Glutamatergic neuron (in vitro differentiated cells): ENCODE measurements at regions not wholly inside any gene's neighbourhood (a gene's known extent, or its start where the extent isn't known, plus 50 kb on each side); places are given as distances from the start of the nearest gene placed in this dataset.
A peak's percentile ranks its signal among the peaks of the same experiment; 100 is the strongest.

Experiments
- DNase-seq: peaks from one replicate; pipeline ENCODE4 v3.0.0; 2022
- H3K27ac Mint-ChIP-seq: one replicate; pipeline ENCODE4 v1.8.0; 2020; ENCODE audit warnings: mild to moderate bottlenecking, mixed read lengths, inconsistent platforms; ENCODE audit not compliant: unreplicated experiment
- H3K27me3 Mint-ChIP-seq: one replicate; pipeline ENCODE4 v1.8.0; 2020; ENCODE audit warnings: mild to moderate bottlenecking, moderate library complexity, mixed read lengths, inconsistent platforms; ENCODE audit not compliant: unreplicated experiment
- H3K36me3 Mint-ChIP-seq: one replicate; pipeline ENCODE4 v1.8.0; 2020; ENCODE audit warnings: mild to moderate bottlenecking, mixed read lengths, inconsistent platforms; ENCODE audit not compliant: unreplicated experiment
- H3K4me1 Mint-ChIP-seq: one replicate; pipeline ENCODE4 v1.8.0; 2020; ENCODE audit warnings: mild to moderate bottlenecking, low read depth, mixed read lengths, inconsistent platforms; ENCODE audit not compliant: unreplicated experiment
- H3K4me3 Mint-ChIP-seq: one replicate; pipeline ENCODE4 v1.8.0; 2020; ENCODE audit warnings: mild to moderate bottlenecking, mixed read lengths, inconsistent platforms; ENCODE audit not compliant: unreplicated experiment
- H3K9me3 Mint-ChIP-seq: one replicate; pipeline ENCODE4 v1.8.0; 2020; ENCODE audit warnings: mild to moderate bottlenecking, moderate library complexity, mixed read lengths, inconsistent platforms; ENCODE audit not compliant: unreplicated experiment
- TF ChIP-seq, protein P1 (sequence below): fragments of 200-600 bp; sonication (generic); IDR thresholded peaks from one replicate; pipeline ENCODE4 v1.5.0; 2021; ENCODE audit not compliant: partially characterized antibody, unreplicated experiment

DNA sequence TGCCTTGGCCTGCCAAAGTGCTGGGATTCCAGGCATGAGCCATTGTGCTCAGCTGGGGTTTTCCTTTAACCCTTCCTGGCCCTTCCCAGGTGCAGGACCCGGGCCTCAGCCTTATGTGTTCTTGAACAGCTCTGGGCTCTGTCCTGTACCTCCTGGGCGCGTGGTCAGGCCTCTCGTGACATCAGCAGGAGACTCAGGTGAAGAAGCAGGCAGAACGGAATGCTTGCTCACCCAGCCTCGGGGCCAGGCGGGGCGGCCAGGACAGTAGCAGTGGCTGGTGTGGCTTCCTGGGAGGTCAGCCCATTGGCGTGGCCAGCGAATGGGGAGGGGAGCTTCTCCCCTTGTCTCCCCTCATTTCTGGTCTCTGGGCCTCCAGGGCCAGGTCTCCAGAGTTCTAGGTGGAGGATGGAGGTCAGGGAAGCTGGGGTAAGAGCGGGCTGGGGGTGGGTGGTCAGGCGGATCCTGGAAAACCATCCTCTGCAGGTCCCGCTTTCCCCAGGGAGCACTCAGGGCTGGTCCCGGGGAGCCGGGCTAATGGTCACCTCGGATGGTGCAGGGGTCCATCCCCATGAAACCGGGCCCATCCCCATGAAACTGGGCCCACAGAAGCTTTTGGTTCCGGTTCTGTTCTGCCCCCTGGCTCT is 281.5 kb downstream of the SEC14L1 start:
- peaks cover 19% of the 10 kb centered on the region for H3K9me3 Mint-ChIP-seq
- TF ChIP-seq, protein P1, sequence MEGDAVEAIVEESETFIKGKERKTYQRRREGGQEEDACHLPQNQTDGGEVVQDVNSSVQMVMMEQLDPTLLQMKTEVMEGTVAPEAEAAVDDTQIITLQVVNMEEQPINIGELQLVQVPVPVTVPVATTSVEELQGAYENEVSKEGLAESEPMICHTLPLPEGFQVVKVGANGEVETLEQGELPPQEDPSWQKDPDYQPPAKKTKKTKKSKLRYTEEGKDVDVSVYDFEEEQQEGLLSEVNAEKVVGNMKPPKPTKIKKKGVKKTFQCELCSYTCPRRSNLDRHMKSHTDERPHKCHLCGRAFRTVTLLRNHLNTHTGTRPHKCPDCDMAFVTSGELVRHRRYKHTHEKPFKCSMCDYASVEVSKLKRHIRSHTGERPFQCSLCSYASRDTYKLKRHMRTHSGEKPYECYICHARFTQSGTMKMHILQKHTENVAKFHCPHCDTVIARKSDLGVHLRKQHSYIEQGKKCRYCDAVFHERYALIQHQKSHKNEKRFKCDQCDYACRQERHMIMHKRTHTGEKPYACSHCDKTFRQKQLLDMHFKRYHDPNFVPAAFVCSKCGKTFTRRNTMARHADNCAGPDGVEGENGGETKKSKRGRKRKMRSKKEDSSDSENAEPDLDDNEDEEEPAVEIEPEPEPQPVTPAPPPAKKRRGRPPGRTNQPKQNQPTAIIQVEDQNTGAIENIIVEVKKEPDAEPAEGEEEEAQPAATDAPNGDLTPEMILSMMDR, result no peak
- DNase-seq, result no peak
- no peaks in the 10 kb centered on the region for H3K36me3 Mint-ChIP-seq
- H3K27me3 Mint-ChIP-seq, result peaks cover 11% of the 10 kb centered on the region
- H3K4me1 Mint-ChIP-seq, result peaks cover 40% of the 10 kb centered on the region
- no peak overlapping the region for H3K27ac Mint-ChIP-seq
- no peak overlapping the region for H3K4me3 Mint-ChIP-seq

DNA sequence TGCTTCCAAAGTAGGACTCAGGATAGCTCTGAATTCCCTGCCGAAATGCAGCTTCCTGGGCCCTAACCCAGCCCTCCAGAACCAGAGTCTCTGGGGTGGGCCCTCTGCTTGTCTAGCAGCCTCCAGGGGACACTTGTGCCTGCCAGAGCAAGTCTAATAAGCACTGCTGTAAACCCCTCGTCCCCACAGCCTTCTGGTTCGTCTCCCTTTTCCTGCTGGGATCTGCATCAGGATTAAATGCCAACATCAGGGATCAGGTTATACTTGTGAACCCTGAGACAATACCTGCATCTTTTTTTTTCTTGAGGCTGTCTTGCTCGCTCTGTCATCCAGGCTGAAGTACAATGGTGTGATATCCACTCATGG is 282.0 kb downstream of the SEC14L1 start:
- Mint-ChIP-seq H3K27me3 (peaks cover 11% of the 10 kb centered on the region), H3K4me3 (no peak overlapping the region), H3K36me3 (no peaks in the 10 kb centered on the region), H3K9me3 (peaks cover 19% of the 10 kb centered on the region), H3K27ac (peak overlapping the region; percentile 29), H3K4me1 (peaks cover 40% of the 10 kb centered on the region)
- no peak for DNase-seq
- TF ChIP-seq, protein P1, result no peak

DNA sequence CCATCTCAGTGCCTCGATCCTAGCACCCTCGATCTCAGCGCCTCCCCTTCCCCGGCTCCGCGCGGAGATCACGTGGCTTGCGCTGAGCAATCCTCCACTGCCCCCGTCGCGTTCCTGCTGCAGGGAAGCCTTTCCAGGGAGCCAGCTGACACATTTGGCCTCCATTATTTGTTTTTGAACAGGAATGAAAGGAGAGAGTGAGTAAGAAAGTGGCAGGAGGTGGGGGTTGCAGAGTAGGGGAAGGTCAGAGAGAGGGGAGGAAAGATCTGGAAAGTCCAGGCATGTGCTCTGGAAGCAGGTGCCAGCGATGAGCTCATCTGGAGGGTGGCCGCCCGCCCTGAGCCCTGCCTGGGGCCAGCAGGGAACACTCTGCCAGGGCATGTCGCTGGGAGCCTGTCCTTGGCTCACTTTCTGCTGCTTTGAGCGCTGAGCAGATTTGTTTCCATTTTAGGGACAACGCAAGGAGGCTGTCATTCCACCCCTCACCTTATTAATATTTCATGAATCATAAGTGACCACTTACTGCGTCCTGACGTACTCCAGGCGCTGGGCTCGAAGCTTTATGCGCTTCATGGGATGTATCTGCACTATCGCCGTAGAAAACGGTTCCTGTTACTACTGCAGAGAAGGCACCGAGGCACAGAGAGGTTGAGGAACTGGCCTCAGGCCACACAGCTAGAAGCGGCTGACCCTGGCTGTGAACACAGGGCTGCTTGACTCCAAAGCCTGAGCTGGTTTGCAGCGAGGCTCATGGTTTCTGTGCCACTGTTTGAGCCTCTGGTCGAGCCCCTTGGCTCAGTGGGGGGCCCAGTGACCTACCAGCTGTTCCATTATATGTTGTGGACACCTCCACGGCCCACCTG is 283.1 kb downstream of the SEC14L1 start:
- Mint-ChIP-seq H3K9me3 (peaks cover 20% of the 10 kb centered on the region), H3K4me1 (peaks cover 43% of the 10 kb centered on the region), H3K4me3 (no peak overlapping the region), H3K27me3 (peaks cover 11% of the 10 kb centered on the region), H3K27ac (peak overlapping the region; percentile 56), H3K36me3 (no peaks in the 10 kb centered on the region)
- TF ChIP-seq, protein P1, result no peak
- no peak for DNase-seq

DNA sequence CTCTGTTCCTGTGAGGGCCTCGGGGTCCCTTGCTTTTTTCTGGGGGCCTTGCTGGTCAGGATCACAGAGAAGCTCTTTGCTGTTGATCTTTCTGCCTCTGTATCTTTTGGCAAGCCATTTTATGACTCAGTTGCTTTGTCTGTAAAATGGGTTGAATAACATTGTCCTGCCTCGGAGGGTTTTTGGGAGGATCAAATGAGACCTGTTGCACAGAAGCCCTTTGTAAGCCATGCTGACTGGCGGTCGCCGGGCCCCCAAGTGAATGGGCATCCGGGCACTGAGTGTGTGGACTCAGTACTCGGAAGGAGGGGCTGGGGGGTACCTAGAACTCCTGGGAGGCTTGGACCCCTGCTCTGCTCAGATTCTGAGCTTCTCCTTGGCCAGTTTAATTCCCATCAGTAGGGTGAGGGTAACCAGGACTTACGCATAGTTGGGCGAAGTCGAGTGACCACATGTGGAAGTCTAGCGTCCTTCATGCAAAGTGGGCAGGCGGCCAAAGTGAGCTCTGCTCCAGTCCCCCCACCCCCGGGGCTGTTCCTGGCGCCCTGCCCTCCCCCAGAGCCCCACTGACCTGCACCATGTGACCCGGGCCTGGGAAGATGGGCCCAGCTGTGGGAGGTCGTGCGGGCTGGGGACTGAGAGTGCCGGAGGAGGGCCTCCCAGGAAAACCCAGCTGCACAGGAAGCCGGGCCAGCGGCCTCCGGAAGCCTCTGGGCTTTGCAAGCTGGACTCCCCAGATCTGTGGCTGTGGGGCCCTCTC is 284.0 kb downstream of the SEC14L1 start:
- no peaks in the 10 kb centered on the region for H3K36me3 Mint-ChIP-seq
- peaks cover 15% of the 10 kb centered on the region for H3K27me3 Mint-ChIP-seq
- no peak overlapping the region for H3K27ac Mint-ChIP-seq
- peaks cover 20% of the 10 kb centered on the region for H3K9me3 Mint-ChIP-seq
- DNase-seq, result no peak
- TF ChIP-seq, protein P1, result no peak
- H3K4me1 Mint-ChIP-seq, result peaks cover 50% of the 10 kb centered on the region
- H3K4me3 Mint-ChIP-seq, result no peak overlapping the region
